HG02973 (cell line): ENCODE measurements at regions not wholly inside any gene's neighbourhood (a gene's known extent, or its start where the extent isn't known, plus 50 kb on each side); places are given as distances from the start of the nearest gene placed in this dataset.
"Not testable (repeated sequence)": the region's sequence is repeated elsewhere in the genome, so short reads cannot be mapped to it uniquely, and the experiment has no call there.

Source experiments
- ATAC-seq: cut with Tn5 transposase; IDR thresholded peaks from one replicate; pipeline ENCODE4 v1.9.1; 2021; ENCODE audit warnings: moderate library complexity; ENCODE audit not compliant: unreplicated experiment

- no peak for ATAC-seq
Observed at GRCh38 chr10:128571745-128572144, 445.5 kb upstream of the MKI67 start.

GRCh38 chr10:128572696-128573095, 446.5 kb upstream of the MKI67 start:
- ATAC-seq, result no peak

GRCh38 chr10:128573281-128573845, 447.1 kb upstream of the MKI67 start:
- ATAC-seq, result no peak

DNA sequence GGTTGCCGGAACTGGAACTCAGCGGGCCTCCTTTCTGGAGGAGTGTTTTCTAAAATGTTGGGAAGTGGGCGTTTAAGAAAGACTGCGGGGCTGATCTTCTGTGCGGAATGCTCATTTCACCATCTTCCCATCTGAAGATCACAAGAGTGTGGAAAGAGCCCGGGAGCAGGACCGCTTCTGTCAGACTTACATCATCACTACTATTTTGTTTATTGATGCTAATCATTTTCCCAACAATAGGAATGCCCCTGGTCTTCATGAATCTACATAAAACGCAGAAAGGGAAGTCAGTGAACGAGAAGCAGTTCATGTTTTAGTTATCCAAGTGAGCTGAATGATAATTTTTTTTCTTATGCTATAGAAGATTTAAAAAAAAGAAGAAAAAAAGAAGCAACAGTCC, 447.8 kb upstream of the MKI67 start:
- no peak for ATAC-seq

GRCh38 chr10:128574581-128575210, 448.5 kb upstream of the MKI67 start:
- no peak for ATAC-seq

DNA sequence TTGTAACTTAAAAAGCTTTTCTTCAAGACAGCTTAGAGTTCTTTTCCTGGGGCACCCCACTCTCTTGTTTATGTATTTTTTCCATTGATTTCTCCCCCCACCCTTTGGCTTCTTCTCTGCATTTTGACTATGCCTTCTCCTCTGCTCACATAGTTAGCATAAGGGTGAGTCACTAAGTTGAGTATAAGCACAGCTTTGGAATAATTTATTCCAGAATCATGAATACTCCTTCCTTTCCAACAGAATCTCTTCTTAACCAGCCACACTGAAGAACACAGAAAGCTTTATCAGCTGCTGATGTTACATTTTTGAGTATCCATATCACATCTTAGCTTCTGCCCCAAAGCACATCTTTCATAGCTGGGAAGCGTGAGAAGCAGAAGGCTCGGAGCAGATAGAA, 449.5 kb upstream of the MKI67 start:
- ATAC-seq, result no peak

DNA sequence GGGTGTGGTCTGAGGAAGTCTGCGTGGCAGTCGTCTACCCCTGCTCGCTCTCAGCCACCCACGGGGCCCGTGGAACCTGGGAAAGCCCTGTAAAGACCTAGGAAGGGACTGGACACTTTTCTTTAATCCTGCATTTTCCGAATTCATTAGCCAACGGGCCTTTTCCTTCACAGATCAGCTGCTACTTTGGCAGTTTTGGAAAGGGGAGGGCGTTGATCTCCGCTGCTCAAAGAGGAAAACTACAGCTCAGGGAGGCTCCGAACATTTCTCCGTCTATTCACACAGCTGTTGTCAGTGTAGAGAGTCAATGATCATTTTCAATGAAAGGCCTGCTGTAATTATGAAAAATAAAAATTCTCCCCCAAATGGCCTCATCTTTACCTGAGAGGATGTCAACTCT, 450.1 kb upstream of the MKI67 start:
- no peak for ATAC-seq

DNA sequence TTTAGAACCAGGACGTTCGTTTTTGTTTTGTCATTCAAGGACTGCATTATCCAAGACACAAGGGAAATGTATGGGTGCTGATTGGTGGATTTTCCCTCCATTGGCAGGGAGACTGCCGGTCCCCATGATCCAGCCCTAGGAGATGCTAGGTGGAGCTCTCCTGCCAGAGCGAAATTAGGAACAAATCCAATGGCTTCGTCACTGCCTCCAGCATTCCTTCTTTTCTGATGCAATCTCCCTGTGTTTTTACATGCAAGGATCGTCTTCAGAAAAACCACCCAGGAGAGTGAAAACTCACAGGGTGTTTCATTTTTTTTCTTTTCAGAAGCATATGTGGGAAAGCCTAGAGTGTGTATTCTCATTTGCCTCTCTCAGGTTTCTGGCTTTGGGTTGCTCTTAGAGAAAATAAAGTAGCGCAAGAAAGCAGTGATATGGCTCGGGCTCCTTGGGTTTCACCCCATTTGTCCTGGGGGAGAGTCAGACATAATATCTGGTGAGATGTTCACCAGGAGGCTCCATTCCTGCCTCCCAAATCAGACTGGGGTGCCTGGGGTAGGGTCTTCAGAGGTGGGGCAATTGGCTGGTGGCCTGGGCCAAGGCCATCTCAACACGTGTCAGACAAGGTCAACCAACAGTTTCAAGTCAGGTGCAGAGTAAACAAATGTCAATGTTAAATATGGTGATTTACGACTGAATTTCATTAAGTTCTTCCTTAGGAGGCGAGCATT, 450.9 kb upstream of the MKI67 start:
- no peak for ATAC-seq

DNA sequence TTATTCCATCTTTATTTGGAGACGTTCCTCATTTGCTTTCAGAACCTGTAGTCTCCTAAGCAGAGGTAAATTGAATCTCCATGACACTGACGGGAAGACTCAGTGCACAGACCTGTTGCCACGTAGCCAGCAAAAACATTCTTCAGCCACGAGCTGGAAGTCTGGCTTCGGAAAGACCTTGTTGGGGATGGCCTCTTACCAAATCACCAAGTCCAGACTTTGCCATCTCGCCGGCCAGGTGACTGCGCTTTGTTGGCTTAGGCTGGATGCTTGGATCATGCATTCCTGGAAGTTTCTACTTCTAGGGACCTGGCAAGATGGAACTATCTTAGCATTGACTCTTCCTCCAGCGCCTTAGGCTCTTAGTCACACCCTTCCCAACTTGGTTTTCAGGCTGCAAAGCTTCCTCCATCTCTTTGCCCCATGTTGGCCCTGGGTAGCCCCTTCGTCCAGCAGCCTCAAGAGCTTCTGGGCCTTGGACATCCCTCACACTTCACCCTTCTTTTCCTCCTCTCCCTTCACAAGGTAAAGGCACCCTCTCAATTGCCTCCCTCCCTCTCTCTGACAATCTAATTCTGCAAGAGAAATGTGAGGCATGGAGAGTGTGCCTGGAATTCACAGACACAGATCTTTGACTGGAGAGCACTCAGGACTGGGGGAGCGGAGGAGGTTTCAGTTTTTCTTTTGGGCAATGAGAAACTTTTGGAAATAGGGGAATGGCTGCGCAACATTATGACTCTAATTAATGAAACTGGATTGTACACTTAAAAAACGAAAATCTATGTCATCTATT, 451.9 kb upstream of the MKI67 start:
- no peak for ATAC-seq

GRCh38 chr10:128578766-128579165, 452.5 kb upstream of the MKI67 start:
- no peak for ATAC-seq

DNA sequence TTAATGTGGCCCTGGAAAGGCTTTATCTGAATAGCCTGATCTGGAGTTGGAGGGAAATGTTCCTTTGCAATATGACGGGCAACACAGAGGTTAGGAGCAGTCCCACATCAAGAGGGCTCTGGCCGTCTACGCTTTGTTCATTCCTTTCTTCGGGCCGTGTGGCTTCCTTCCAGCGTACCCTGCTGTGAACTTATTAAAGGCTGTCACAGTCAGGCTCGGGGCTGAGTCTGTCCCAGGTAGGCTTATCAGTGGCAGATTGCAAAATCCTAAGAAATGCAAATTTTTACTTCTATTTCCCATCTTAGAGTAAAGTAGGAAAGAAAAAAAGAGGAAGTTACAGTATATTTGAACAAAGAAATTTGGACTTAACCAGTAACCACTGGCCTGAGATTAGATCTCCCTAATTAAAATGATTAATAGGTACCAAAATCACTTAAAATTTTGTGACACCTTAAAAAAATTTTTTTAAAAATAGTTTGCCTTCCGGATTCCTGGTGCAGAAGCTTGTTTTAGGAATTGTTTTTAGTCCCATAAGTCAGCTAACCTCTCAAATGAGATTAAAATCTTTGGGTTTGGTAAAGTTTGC, 453.1 kb upstream of the MKI67 start:
- ATAC-seq, result no peak

DNA sequence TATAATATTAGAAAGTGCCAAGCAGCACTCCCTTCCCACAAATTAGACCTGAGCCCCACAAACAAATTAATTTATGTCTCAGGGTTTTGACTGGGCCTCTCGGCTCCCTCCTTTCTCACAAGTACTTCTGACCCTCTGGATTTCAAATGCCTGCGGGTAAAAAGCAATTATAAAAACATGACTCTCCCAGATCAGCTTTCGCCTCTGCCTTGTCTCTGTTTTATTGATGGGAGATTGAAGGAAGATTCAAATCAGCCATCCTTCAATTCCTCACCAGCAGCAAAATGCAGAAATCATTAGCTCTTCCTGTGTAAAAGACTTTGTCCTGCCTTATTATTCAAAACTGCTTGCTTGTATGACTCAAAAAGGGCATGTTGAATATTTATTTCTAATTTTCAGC, 453.7 kb upstream of the MKI67 start:
- ATAC-seq, result no peak

DNA sequence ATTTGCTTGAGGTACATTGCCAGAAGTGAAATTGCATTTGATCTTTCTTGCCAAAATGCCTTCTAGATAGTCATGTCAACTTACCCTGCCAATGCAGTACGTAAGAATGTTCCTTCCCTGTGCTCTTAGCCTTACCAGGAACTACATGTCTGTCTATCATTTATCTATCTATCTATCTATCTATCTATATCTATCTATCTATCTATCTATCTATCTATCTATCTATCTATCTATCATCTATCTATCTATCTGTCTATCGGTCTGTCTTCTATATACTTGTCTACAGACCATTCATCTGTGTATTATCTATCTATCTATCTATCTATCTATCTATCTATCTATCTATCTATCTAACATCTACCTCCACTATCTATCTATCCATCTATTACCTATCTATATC, 456.9 kb upstream of the MKI67 start:
- not testable (repeated sequence) for ATAC-seq

DNA sequence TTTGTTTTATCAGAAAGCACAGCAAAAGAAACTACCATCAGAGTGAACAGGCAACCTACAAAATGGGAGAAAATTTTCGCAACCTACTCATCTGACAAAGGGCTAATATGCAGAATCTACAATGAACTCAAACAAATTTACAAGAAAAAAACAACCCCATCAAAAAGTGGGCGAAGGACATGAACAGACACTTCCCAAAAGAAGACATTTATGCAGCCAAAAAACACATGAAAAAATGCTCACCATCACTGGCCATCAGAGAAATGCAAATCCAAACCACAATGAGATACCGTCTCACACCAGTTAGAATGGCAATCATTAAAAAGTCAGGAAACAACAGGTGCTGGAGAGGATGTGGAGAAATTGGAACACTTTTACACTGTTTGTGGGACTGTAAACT, 460.4 kb upstream of the MKI67 start:
- not testable (repeated sequence) for ATAC-seq

DNA sequence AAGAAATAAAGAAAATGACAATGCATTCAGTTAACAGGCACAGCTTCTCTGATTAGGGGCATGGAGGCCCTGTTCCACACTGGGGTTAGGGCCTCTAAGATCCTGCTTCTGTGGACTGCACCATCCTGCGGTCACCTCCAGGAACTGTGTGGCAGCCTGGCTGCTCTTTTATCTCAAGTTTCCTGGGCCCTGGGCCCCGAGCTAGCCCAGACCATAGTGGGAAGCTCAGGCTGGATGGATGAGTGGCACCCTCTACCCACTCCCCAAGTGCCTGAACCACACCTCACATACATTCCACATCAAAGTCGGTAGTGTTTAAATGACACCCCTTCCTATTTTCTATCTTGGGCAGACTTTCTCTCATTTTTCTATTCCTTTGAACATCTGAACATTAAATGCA, 461.5 kb upstream of the MKI67 start:
- ATAC-seq, result no peak

DNA sequence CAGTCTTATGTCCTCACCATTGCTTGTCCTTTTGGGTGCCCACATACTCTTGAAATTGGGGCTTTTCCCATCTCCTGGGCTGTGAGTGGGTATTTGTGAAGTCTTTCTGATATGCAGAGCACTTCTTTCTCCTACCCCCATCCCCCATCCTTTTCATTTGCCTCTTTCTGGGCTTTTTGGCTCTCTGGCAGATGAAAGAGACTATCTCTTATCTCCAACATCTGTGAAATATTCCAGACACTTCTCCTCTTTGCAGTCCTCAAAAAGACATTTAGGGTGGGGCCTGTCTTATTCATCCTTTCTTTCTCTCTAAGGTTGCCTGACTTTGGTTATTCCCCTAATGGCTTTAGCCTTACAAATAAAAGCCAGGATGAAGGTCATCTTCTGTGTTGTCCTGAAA, 462.2 kb upstream of the MKI67 start:
- ATAC-seq, result no peak

GRCh38 chr10:128594688-128595087, 468.5 kb upstream of the MKI67 start:
- ATAC-seq, result no peak

DNA sequence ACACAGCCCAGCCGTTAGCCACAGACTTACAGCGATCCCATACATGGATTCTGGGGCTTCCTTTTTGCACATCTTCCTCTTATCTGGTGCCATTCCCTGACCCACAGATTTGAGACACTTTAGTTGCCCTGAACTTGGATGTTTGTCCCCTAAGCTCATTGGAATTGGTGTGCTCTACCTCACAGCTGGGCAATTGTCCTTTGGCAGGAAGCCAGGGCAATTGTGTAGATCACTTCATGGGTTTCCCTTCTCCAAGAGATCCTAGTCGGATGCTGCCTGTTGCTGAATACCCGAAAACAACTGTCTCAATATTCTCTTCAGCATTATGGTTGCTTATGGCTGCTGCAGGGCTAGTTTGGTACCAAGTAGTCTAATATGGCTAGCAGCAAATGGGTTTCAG, 470.7 kb upstream of the MKI67 start:
- ATAC-seq, result no peak

GRCh38 chr10:128599030-128599429, 472.8 kb upstream of the MKI67 start:
- ATAC-seq, result no peak

GRCh38 chr10:128599538-128599937, 473.3 kb upstream of the MKI67 start:
- ATAC-seq, result no peak

DNA sequence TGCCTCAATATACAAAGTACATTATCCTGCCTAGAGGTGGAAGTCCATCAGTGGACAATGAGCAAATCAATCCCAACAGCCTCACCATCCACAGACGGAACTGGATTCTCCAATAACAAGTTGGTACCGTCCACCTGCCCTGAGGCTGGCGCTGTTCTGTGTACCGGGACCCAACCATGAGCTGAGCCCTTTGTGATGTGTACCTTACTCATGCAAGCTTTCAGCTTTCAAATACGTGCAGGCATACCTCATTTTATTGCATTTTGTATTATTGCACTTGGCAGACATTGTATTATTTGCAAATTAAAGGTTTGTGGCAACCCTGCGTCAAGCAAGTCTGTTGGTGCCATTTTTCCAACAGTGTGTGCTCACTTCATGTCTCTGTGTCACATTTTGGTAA, 476.0 kb upstream of the MKI67 start:
- no peak for ATAC-seq
